ENCODE measurements at regions not wholly inside any gene's neighbourhood (a gene's known extent, or its start where the extent isn't known, plus 50 kb on each side); places are given as distances from the start of the nearest gene placed in this dataset.

DNA sequence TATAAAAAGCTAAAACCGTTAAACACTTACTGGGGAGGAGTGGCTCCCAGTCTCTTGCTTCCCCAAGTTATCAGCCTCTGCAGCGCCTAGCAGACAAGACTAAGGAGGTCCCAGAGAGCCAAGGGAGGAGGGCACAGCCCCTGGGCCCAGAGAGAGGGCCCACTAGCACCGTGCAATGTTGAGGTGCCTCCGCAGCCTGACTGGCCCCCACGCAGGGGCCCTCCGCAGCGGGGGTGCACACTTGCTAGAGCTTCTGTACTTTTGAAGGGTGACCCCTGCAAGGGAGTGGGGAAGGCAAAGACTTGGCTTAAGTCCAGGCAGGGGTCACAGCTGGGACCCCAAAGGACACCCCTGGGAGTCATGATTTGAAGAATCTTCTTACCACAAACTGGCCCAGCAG lies 98.0 kb downstream of the ADAMTS15 start:
- TF ChIP-seq, protein P1, sequence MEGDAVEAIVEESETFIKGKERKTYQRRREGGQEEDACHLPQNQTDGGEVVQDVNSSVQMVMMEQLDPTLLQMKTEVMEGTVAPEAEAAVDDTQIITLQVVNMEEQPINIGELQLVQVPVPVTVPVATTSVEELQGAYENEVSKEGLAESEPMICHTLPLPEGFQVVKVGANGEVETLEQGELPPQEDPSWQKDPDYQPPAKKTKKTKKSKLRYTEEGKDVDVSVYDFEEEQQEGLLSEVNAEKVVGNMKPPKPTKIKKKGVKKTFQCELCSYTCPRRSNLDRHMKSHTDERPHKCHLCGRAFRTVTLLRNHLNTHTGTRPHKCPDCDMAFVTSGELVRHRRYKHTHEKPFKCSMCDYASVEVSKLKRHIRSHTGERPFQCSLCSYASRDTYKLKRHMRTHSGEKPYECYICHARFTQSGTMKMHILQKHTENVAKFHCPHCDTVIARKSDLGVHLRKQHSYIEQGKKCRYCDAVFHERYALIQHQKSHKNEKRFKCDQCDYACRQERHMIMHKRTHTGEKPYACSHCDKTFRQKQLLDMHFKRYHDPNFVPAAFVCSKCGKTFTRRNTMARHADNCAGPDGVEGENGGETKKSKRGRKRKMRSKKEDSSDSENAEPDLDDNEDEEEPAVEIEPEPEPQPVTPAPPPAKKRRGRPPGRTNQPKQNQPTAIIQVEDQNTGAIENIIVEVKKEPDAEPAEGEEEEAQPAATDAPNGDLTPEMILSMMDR (IDR thresholded peaks at IDR 0.05) = no peak
- DNase-seq (ENCODE audit: low spot score) (no peak), ATAC-seq (ENCODE audit: low FRiP score) (no peak)

DNA sequence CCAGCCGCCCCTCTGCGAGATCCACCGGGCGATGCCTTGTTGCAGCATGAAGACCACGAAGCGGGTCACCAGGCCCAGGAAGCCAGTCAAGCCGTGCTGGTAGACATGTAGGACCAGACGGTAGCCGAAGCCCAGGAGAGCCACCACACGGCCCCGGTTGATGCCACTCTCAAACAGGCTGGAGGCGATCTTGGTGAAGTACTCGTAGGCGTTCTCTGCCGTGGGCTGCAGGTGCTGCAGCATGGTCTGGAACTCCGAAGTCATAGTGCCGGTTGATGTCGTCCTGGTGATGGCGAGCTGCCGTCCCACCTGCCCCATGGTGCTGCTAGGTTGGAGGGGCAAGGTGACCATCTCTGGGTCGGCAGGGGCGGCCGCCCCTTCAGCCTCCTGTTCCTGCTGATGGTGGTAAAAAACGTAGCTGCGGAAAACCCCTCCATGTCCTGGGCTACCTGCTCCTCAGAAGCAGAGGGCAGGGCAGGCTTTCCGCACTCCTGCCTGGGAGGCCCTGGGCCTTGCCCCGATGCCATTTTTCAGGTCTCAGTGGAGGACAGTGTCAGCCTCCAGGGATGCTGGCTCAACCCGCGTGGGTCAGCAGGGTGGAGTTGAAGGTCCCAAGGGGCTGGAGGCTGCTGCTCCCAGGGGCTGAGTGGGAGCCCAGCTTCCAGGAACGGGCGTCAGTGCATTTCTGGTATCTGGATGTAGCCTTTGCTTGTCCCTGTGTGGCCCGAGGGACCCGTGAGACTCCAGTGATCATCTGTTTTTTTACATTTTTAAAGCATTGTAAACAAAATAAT lies 98.7 kb downstream of the ADAMTS15 start:
- DNase-seq (ENCODE audit: low spot score) (no peak), ATAC-seq (ENCODE audit: low FRiP score) (no peak)
- TF ChIP-seq, protein P1 (IDR thresholded peaks at IDR 0.05) = no peak

DNA sequence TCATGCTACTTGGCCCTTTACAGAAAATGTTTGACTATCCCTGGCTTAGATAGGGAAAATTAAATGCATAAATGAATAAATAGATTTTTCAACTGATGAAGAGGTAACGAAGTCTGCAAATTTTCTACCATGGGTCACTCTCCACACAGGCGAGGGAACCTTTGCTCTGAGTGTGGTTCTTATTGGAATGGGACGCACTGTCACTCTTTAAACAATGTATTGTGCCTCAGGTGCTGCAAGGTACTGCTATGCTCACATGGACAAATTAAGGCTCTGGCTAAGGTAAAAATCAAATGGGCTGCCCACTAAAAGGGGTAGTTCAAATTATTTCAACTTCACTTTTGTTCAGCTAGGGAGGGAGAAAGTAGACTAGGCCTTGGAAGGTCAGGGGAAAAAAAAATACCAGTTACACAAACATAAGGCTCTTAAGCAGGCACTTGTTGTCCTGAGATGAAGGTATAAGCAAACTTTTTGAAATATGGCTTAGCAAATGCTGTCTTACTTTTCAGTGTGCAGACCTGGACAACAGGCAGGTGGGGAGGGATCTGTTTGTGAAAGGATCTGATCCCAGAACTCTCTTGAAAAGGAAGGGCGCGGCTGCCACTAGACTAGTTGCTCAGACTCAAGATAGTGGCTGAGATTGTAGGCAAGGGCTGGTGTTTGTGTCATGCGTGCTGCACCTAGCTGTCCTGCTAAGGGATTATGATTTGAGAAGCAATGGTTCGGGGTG lies 99.5 kb downstream of the ADAMTS15 start:
- no peak for ATAC-seq (ENCODE audit: low FRiP score)
- TF ChIP-seq, protein P1 (IDR thresholded peaks at IDR 0.05) = no peak
- DNase-seq (ENCODE audit: low spot score) = no peak

DNA sequence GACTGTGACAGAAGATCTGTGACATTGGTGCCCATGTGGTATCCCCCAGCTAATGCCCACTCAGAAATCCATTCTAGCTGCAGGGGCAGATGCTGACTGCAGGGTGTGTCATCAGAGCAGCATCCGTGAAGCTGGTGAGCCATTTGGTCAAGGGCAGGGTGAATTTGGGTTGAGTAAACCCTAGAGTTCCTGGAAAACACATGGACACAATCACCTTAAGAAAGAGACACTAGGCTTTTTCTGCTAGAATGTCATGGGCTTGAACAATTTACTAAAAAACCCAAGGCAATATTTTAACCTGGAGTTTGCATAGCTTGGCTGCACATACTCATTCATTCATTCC lies 100.0 kb downstream of the ADAMTS15 start:
- ATAC-seq (ENCODE audit: low FRiP score) (no peak), DNase-seq (ENCODE audit: low spot score) (no peak)
- TF ChIP-seq, protein P1 (IDR thresholded peaks at IDR 0.05) = no peak

DNA sequence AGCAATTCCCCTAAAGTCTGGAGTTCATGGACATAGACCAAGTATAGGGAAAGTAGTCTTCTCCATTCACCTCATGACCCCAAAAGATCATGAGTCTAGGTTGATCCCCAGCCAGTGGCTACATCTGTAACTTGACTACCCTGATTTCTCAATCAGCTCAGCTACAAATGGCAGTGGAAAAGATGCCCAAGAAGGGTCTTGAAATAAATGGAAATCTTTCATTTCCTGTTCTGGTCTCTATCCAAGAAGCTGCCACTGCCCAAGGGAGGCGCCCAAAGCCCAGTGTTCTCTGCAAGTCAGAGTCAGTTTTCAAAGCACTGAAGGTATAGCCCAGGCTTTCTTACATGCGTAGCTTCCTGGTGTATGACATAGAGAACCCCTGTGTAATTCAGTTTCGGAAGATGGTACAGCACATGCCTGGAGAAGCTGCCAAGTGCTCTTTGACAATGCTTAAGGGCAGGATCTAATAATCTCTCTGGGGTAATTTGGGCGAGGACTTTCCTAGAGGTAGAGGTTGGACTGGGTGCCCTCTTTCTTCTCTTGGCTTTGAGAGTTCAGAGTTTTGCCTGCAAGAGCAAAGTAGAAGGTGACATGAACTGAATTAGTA lies 101.1 kb downstream of the ADAMTS15 start:
- TF ChIP-seq, protein P1 (IDR thresholded peaks at IDR 0.05) = no peak
- DNase-seq (ENCODE audit: low spot score) (no peak), ATAC-seq (ENCODE audit: low FRiP score) (no peak)

DNA sequence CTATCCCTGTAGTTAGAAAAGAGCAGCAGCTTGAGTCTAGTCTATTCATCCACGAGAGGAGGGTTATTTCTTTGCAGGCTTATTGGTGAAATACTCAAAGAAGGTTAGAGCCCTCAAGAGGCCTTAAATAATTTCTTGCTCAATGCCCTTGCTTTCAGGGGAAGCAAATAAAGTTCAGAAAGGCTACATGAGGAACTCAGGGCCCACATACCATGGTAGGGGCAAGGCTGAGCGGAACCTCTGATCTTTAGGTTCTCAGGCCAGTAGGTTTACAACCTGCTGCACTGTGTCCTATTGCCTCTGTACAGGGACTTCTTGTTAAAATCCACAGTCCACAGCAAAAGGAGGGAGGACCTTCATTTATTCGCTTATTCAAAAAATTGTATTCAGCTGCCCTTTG lies 101.7 kb downstream of the ADAMTS15 start:
- TF ChIP-seq, protein P1 (IDR thresholded peaks at IDR 0.05) = no peak
- no peak for ATAC-seq (ENCODE audit: low FRiP score)
- DNase-seq (ENCODE audit: low spot score) = no peak
